GM10266 (cell line): ENCODE measurements at regions not wholly inside any gene's neighbourhood (a gene's known extent, or its start where the extent isn't known, plus 50 kb on each side); places are given as distances from the start of the nearest gene placed in this dataset.

Experiments
- DNase-seq: peaks from one replicate; pipeline ENCODE4 v3.0.0; 2012; ENCODE audit errors: extremely low spot score
- TF ChIP-seq, protein P1 (sequence below): IDR thresholded peaks from 2 replicates; pipeline ENCODE4 v1.5.1; 2012; ENCODE audit warnings: mild to moderate bottlenecking, low read depth; ENCODE audit not compliant: control insufficient read depth, insufficient read depth; ENCODE audit errors: missing control alignments

DNA sequence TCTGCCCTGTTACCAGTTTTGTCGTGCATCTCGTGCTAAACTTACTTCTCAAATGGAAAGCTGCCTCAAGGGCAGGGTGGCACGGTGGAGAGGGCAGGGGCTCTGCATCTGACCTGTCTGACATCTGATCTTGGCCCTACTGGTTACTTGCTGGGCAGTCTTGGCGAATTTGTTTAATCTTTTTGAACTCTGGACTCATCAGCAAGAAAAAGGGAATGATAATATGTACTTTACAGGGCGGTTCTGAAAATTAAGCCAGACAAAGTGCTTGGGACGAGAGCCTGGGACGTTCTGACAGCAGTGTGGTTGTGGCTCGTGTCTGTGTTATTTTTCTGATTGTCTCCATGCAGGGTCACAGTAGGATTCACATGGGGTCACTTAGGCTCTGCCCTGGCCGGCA is 659.3 kb downstream of the VRK1 start:
- no peak for DNase-seq
- TF ChIP-seq, protein P1, sequence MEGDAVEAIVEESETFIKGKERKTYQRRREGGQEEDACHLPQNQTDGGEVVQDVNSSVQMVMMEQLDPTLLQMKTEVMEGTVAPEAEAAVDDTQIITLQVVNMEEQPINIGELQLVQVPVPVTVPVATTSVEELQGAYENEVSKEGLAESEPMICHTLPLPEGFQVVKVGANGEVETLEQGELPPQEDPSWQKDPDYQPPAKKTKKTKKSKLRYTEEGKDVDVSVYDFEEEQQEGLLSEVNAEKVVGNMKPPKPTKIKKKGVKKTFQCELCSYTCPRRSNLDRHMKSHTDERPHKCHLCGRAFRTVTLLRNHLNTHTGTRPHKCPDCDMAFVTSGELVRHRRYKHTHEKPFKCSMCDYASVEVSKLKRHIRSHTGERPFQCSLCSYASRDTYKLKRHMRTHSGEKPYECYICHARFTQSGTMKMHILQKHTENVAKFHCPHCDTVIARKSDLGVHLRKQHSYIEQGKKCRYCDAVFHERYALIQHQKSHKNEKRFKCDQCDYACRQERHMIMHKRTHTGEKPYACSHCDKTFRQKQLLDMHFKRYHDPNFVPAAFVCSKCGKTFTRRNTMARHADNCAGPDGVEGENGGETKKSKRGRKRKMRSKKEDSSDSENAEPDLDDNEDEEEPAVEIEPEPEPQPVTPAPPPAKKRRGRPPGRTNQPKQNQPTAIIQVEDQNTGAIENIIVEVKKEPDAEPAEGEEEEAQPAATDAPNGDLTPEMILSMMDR, result no peak

DNA sequence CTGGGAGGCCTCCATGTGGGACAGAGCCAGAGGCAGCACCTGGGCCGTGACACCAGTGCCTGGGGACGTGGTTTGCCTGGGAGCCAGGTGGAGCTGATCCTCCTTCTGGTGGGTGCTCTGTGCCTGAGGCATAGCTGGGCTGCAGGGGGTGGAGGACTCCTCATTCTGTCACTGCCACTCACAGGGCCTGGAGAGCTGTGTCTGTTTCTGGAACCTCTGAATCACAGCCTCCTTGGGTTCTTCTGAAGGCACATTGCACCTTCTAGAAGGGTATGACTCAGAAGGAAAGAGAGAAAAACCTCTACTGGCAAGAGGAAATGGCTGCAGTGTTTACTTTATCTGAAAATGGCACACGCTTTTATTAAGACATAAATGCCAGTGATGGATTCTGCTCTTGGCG is 659.8 kb downstream of the VRK1 start:
- TF ChIP-seq, protein P1, result no peak
- no peak for DNase-seq

DNA sequence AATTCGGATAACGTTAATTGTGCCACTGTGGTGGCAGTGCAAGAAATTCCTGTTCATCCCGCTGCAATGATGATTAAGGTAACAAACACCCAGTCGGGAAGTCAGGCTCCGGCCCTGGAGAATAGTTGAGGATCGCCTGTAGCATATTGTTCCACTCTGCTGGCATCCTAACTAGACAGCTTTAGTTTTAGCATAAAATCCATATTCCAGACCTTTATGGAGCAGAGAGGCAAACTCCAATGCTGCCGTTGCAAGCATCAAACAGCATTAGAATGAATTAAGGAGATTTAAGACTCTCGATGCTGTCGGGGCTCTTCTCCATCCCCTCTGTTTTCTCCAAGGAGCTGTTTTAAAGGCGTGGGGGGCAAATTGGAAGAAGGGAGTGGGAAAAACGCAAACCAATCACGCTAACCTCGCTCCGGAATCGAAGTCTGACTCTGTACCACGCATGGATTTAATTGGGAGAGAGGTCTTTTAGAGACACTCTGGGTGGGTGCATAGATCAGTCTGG is 660.4 kb downstream of the VRK1 start:
- TF ChIP-seq, protein P1, result no peak
- no peak for DNase-seq

DNA sequence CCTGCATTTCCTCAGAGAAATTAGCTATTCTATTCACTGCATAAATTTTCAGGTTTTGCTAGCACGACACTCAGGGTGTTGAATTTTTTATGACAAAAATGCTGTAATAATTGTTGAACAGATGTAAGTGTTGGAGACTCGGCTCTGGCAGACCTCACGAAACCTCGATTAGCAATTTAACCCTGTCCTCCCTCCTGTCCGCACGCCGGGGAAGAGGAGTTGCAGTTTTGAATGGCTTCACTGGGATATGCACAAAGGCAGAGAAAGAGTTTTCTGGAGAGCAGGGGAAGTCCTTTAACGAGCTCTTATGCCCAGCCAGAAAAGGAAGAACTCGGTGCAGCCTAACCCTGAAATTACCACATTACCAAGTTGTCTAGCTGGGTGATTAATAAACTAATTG is 661.1 kb downstream of the VRK1 start:
- DNase-seq, result no peak
- TF ChIP-seq, protein P1, result no peak

DNA sequence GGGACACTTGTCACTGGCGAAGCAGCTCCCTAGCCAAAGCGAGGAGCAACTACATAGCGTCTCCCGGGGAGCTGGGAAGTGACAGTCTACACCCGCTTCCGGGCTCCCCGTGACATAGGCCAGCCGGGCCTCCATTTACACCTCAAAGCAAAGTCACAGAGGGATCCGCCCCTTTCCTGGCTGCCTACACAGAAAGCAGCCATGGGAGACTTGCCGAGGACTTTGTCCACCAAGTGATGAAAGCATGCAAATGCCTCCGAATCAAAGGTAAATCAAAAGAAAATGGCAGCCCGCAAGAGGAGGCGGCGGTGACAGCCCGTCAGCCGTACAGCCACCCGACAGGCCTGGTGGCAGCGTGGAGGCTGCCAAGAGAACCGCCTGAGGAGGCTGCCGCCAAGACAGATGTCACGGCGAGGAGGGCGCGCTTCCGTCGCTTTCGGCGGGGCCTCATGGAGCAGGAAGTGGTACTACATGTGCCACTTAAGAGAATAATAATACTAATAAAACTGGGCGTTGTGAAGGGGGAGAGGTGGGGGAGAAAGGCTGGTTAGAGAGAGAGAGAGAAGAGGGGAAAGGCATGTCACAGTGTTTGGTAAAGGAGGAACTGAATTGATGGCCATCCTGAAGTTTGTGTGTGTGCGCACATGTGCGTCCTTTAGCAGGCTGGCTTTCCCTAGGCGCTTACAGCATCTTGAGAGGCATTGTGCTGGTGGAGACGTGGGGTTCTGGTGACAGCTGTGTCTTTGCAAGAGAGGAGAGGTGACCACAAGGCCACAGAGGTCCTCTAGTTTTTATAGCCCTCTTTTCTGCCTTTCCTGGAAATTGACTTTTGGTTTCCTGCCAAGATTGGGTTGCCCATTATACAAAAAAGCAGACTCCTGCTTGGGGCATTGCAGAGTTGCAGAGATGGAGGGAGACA is 661.7 kb downstream of the VRK1 start:
- peak; percentile 12 for DNase-seq
- TF ChIP-seq, protein P1, result no peak

DNA sequence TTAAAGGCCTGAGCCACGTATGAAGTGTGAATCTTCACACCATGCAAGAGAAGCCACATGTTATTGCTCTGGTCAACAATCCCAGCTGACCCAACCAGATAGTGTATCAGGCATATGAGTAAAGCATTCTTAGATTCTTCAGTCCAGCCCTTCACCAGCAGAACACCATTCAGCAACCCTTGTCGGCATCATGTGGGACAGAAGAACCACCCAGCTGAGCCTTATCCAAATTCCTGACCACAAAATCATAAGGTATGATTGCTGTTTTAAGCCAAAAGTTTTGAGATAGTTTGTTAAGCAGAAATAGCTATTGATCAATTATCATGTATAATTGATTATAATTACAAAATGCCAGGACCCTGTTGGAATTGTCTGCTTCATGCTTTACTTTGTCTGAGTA is 664.9 kb downstream of the VRK1 start:
- DNase-seq, result no peak
- TF ChIP-seq, protein P1, result no peak

DNA sequence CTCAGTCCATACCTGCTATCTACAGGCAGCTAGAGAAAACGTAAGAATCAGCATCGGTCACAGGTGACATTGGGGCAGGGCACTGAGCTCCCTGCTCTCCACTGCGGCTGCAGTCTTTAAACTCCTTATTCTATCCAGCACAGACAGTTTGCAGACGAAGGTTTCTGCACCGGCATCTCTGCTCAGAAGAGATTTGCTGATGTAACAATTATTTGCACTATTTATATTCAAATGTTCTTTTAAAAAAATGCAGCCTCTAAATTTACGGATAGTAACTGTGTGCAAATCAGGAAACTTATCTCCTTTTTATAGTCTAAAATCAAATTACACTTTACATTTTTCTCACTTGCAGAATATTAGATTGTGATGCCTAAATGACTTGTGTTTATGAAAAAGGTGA is 671.0 kb downstream of the VRK1 start:
- no peak for DNase-seq
- TF ChIP-seq, protein P1, result no peak
